HUES6 (cell line): ENCODE measurements at regions not wholly inside any gene's neighbourhood (a gene's known extent, or its start where the extent isn't known, plus 50 kb on each side); places are given as distances from the start of the nearest gene placed in this dataset.
"Not testable (repeated sequence)": the region's sequence is repeated elsewhere in the genome, so short reads cannot be mapped to it uniquely, and the experiment has no call there.

Source experiments
- H3K27ac ChIP-seq: 2 replicates; pipeline ENCODE4 v1.7.0; 2013; ENCODE audit warnings: low read depth, mild to moderate bottlenecking, low read length, inconsistent platforms
- H3K27me3 ChIP-seq: 2 replicates; pipeline ENCODE4 v1.6.1; 2013; ENCODE audit warnings: low read length; ENCODE audit not compliant: control insufficient read depth, insufficient read depth
- H3K36me3 ChIP-seq: 2 replicates; pipeline ENCODE4 v1.6.1; 2013; ENCODE audit warnings: low read length; ENCODE audit not compliant: control insufficient read depth, insufficient read depth
- H3K4me1 ChIP-seq: 2 replicates; pipeline ENCODE4 v1.6.1; 2013; ENCODE audit warnings: low read length; ENCODE audit not compliant: control insufficient read depth, insufficient read depth
- H3K4me3 ChIP-seq: 2 replicates; pipeline ENCODE4 v1.5.1; 2013; ENCODE audit warnings: low read depth, low read length
- H3K9ac ChIP-seq: one replicate; pipeline ENCODE4 v1.6.1; 2013; ENCODE audit warnings: mild to moderate bottlenecking, low read length
- H3K9me3 ChIP-seq: 2 replicates; pipeline ENCODE4 v1.6.1; 2013; ENCODE audit warnings: low read depth, low read length; ENCODE audit not compliant: control insufficient read depth, insufficient read depth

DNA sequence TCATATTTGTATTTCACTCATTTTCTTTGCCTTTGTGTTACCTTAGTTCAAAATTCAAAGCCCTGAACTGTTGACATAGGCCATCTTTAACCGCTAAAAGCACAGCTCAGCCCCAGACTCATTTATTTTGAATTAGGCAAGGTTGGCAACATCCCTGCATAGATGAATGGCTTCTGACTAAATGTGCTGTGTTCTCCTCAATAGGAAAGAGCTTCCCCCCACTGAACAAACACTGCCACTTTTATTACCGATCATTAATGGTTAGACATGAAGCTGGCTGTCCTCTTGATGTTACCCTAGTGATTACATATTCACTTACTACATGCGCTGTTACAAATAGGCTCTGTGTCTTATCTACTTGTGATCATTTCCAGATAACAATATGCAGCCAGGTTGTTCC lies 170.7 kb downstream of the ADCYAP1 start:
- Histone ChIP-seq H3K9ac (no peak overlapping the region), H3K4me1 (no peaks in the 10 kb centered on the region), H3K9me3 (no peaks in the 10 kb centered on the region), H3K27me3 (no peaks in the 10 kb centered on the region), H3K36me3 (no peaks in the 10 kb centered on the region), H3K27ac (no peak overlapping the region), H3K4me3 (no peak overlapping the region)

DNA sequence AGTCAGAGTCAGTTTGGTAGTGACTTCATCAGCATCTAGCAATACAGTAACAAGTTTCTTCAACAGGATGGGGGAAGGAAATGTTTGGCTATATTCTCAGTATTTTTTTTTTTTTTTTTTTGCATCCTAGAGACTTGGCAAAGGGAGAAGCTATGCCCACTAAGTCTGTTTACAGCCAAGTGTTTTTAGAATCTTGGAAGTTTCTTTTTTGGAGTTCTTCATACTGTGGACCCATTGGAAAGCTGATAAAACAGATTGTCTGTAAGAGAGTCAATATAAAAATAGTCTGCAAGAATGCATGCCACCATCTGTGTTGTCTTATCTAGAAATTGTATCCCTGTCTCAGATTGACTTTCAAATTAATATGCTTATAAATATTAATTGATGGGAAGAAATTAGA lies 171.2 kb downstream of the ADCYAP1 start:
- Histone ChIP-seq H3K9me3 (no peaks in the 10 kb centered on the region), H3K27me3 (no peaks in the 10 kb centered on the region), H3K4me3 (no peak overlapping the region), H3K36me3 (no peaks in the 10 kb centered on the region), H3K9ac (no peak overlapping the region), H3K27ac (no peak overlapping the region), H3K4me1 (no peaks in the 10 kb centered on the region)

DNA sequence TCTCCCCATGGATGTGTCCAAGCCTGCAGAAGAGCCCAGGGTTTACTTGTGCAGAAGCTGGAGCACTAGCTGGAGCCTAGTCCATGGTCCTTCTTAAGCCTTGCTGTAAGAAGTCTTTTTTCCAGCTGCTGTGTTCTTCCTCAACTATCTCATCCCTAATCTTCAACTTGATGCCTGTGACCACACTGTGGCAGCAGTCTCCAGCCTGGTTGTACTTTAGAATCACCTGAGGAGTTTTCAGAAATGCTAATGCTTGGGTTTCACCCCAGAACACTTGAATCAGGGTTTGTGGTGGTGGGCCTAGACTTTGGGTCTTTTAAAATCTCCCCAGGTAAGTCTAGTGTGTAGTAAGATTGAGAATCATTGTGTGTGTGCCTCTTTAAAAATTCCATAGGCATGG lies 173.6 kb downstream of the ADCYAP1 start:
- Histone ChIP-seq H3K27ac (no peak overlapping the region), H3K4me3 (no peak overlapping the region), H3K9ac (no peak overlapping the region), H3K36me3 (no peaks in the 10 kb centered on the region), H3K4me1 (no peaks in the 10 kb centered on the region), H3K9me3 (no peaks in the 10 kb centered on the region), H3K27me3 (no peaks in the 10 kb centered on the region)

DNA sequence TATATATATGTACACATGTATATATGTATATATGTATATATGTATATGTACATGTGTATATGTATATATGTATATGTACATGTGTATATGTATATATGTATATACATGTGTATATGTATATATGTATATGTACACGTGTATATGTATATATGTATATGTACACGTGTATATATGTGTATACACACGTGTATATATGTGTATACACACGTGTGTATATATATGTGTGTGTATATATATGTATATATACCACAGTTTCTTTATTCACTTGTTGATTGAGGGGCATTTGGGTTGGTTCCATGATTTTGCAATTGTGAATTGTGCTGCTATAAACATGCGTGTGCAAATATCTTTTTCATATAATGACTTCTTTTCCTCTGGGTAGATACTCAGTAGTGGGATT lies 179.0 kb downstream of the ADCYAP1 start:
- not testable (repeated sequence) for H3K36me3 ChIP-seq, H3K27me3 ChIP-seq, H3K27ac ChIP-seq, H3K9ac ChIP-seq, H3K4me1 ChIP-seq, H3K9me3 ChIP-seq, H3K4me3 ChIP-seq

DNA sequence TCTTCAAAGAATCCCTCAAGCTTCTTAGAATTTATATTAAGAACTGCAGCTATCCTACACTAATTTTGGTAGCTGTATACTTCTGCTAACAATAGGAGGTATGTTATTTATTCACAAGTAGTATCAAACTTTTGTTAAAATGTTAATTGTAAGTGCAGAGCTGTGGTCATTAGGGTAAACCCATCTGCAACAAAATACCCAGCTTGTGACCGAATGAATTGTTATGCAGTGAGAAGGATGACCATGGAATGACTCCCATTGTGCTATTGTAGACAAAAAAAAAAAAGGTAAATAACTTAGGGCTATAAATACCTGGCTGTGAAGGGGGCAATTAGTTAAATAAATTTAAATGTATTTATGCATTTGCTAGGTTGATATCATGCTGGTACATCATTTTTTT lies 186.1 kb downstream of the ADCYAP1 start:
- no peak overlapping the region for H3K4me3 ChIP-seq
- no peaks in the 10 kb centered on the region for H3K36me3 ChIP-seq

DNA sequence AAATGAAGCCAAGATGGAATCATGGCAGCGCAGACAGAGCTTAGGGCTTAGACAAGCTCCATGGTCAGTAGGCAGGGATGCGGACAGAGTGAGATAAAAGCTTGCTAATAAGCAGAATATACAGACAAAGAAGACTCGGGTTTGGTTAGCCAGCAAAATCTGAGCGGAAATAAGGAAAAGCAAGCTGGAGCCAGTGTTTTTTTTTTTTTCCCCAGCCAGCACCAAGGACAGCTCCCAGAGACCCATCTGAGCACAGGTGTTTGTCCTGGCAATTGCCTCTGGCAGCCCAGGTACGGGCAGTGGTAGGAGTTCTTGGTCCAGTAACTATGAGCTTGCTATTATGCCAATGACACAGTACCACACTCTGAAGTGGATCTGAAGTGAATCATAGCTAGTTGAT lies 187.6 kb downstream of the ADCYAP1 start:
- Histone ChIP-seq H3K9me3 (peaks cover 5% of the 10 kb centered on the region; the same call in 1 of the 2 replicates), H3K27me3 (no peaks in the 10 kb centered on the region)

More for the DNA sequence above, 186.1 kb downstream of the ADCYAP1 start:
- 0 out of 2 replicates have a peak, but pooled peaks cover 2% of the 10 kb centered on the region for H3K9me3 ChIP-seq
- H3K27ac ChIP-seq = peak overlapping the region; percentile 54; the same call in 1 of the 2 replicates
- H3K27me3 ChIP-seq = no peaks in the 10 kb centered on the region
- H3K4me1 ChIP-seq = peaks cover 23% of the 10 kb centered on the region
- H3K9ac ChIP-seq = no peak overlapping the region

DNA sequence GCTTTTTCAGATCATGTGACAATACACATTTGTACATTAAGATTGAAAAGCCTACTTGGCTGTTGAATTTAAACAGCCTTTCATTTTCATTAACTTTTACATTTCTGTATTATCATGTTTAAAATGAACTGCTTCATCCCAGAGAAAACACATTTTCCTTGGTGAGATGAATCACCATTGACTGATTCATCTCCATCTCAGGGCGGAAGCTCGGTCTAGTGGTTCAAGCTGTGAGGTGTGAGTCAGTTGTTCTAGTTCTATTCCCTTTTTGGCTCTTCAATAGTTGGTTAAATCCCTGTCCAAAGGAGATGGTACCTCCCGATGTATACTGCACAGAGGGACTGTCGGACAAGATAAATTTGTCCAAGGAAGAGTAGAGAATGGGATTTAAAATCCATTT lies 189.7 kb downstream of the ADCYAP1 start:
- Histone ChIP-seq H3K27me3 (no peaks in the 10 kb centered on the region), H3K4me3 (no peak overlapping the region), H3K9ac (no peak overlapping the region), H3K27ac (no peak overlapping the region), H3K9me3 (peaks cover 3% of the 10 kb centered on the region; the same call in 1 of the 2 replicates), H3K36me3 (no peaks in the 10 kb centered on the region), H3K4me1 (peaks cover 14% of the 10 kb centered on the region)

More for the DNA sequence above, 187.6 kb downstream of the ADCYAP1 start:
- peaks cover 23% of the 10 kb centered on the region for H3K4me1 ChIP-seq
- no peak overlapping the region for H3K27ac ChIP-seq
- H3K9ac ChIP-seq = no peak overlapping the region
- no peaks in the 10 kb centered on the region for H3K36me3 ChIP-seq
- H3K4me3 ChIP-seq = no peak overlapping the region

DNA sequence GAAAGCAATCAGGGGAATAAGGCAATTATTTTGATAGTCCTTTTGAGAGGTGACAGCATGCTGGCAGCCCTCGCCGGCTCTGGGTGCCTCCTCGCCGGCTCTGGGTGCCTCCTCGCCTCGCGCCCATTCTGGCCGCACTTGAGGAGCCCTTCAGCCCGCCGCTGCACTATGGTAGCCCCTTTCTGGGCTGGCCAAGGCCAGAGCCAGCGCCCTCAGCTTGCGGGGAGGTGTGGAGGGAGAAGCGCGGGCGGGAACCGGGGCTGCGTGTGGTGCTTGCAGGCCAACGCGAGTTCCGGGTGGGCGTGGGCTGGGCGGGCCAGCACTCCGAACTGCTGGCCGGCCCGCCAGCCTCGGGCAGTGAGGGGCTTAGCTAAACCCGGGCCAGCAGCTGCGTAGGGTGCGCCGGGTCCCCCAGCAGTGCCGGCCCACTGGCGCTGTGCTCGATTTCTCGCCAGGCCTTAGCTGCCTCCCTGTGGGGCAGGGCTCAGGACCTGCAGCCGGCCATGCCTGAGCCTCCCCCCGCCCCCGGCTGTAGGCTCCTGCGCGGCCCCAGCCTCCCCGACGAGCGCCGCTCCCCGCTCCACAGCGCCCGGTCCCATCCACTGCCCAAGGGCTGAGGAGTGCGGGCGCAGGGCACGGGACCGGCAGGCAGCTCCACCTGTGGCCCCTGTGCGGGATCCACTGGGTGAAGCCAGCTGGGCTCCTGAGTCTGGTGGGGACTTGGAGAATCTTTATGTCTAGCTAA lies 193.5 kb downstream of the ADCYAP1 start:
- H3K9ac ChIP-seq, H3K9me3 ChIP-seq, H3K27me3 ChIP-seq, H3K27ac ChIP-seq, H3K4me1 ChIP-seq, H3K4me3 ChIP-seq, H3K36me3 ChIP-seq: not testable (repeated sequence)

DNA sequence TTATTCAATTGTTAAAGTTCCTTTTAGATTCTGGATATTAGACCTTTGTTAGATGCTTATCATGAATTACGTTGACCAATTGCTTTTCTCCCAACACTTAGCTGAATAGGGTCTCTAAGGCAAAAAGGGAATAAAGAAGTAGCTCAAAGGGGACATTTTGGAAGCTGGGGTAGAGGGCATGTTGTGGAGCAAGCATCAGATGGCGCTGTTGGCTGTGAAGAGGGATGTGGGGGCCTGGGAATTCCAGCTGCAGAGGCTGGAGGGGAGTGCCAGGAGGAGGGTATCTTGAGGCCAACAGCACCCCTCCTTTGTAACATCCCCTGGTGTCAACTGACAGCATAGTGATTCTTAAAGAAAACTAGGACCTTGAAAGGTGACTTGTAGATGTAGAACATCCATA lies 198.2 kb downstream of the ADCYAP1 start:
- Histone ChIP-seq H3K4me3 (no peak overlapping the region), H3K9ac (no peak overlapping the region), H3K36me3 (no peaks in the 10 kb centered on the region), H3K27me3 (no peaks in the 10 kb centered on the region), H3K27ac (no peak overlapping the region), H3K4me1 (no peaks in the 10 kb centered on the region), H3K9me3 (no peaks in the 10 kb centered on the region)

DNA sequence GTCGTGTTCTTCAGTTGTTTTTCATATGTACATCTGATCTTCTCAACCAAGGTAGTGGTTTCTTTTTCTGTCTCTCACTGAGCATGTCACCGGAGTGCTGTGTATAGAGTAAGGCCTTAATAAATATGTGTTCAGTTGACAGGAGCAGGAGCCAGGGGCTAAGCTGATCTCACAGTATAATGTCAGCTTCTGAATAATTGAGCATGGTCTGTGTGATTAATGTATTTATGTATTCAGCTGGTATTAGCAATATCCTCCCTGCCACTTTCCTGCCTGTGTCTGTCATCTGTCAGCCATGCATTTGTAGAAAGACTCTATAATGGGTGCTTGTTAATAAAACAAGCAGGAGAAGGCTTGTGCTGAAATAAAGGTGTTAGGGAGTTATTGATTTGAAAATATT lies 198.9 kb downstream of the ADCYAP1 start:
- Histone ChIP-seq H3K4me3 (no peak overlapping the region), H3K27me3 (no peaks in the 10 kb centered on the region), H3K4me1 (no peaks in the 10 kb centered on the region), H3K9ac (no peak overlapping the region), H3K9me3 (no peaks in the 10 kb centered on the region), H3K36me3 (no peaks in the 10 kb centered on the region), H3K27ac (no peak overlapping the region)

DNA sequence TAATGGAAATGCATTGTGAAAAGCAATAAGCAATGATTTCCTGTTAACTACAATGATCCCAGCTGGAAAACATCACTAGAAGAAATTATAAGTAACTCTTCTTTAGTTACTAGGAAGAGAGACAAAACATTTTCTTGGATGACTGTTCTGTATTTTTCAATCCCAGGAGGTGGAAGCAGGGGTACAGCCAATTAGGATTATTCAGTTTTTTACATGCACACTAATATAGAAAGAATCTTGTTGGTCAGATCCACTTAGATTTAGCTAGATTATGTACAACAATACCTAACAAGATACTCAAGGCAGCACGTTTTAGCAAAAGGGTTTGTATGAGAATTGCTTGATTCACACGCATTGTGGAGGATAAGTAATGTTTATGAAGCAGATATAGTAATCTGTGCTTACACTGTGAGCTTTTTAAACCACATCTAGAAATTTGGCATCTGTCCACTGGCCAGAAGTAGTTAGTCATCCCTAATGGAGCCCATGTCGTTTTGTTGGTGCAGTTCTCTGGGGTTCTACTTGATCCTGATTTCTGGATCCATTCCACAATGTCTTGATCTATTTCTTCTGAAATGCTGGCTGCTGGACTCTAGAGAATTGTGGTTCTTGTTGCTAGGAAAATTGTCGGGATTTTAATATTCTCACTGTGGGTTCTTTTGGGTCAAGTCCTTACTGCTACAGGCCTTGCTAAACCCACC lies 199.7 kb downstream of the ADCYAP1 start:
- no peaks in the 10 kb centered on the region for H3K4me1 ChIP-seq
- no peaks in the 10 kb centered on the region for H3K27me3 ChIP-seq
- H3K27ac ChIP-seq = no peak overlapping the region
- H3K4me3 ChIP-seq = no peak overlapping the region
- H3K9me3 ChIP-seq = no peaks in the 10 kb centered on the region
- no peaks in the 10 kb centered on the region for H3K36me3 ChIP-seq
- H3K9ac ChIP-seq = no peak overlapping the region
